Thyroid gland (tissue), 4 donors: ENCODE measurements at regions not wholly inside any gene's neighbourhood (a gene's known extent, or its start where the extent isn't known, plus 50 kb on each side); places are given as distances from the start of the nearest gene placed in this dataset.

Experiments used
- CTCF ChIP-seq, 6 experiments: fragments of 200-600 bp in 3 of 6; fragments of 450-650 bp in 3 of 6; sonication (generic) in 3 of 6; IDR thresholded peaks; one replicate each; pipeline ENCODE4 v1.5.1; 2016 to 2019; ENCODE audit warnings: antibody characterized with exemption in 6 of 6, mild to moderate bottlenecking in 2 of 6, inconsistent platforms in 1 of 6, moderate library complexity in 1 of 6
- POLR2A ChIP-seq, 2 donors: fragments of 450-650 bp; IDR thresholded peaks; one replicate each; pipeline ENCODE4 v1.6.1; 2017; ENCODE audit warnings: antibody characterized with exemption in 2 of 2, mild to moderate bottlenecking in 2 of 2, moderate library complexity in 1 of 2

GRCh38 chr7:119783799-119784198 is 489.2 kb upstream of the KCND2 start:
- TF ChIP-seq CTCF (IDR thresholded peaks at IDR 0.05) = no peak
- no peak for TF ChIP-seq POLR2A (IDR thresholded peaks at IDR 0.05)
